ENCODE measurements at regions not wholly inside any gene's neighbourhood (a gene's known extent, or its start where the extent isn't known, plus 50 kb on each side); places are given as distances from the start of the nearest gene placed in this dataset.

DNA sequence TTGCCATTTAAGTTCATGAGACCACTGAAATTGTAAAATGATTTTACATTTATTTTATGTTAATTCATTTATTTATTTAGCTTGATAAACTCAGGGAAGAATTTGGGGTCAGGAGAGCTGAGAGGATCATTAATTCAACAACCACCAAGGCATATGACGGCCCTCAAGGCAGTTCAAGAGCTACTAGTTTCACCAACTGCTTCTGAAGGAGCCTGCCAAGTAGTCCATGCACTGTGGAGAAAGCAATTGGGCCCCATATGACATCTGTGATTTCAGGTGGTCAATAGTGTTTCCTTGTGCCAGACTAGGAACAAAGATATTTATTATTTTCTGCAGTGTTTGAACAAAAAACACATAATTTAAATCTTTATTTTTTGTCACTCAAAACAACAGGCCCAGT lies 236.4 kb downstream of the CASP12 start:
- TF ChIP-seq, protein P1, sequence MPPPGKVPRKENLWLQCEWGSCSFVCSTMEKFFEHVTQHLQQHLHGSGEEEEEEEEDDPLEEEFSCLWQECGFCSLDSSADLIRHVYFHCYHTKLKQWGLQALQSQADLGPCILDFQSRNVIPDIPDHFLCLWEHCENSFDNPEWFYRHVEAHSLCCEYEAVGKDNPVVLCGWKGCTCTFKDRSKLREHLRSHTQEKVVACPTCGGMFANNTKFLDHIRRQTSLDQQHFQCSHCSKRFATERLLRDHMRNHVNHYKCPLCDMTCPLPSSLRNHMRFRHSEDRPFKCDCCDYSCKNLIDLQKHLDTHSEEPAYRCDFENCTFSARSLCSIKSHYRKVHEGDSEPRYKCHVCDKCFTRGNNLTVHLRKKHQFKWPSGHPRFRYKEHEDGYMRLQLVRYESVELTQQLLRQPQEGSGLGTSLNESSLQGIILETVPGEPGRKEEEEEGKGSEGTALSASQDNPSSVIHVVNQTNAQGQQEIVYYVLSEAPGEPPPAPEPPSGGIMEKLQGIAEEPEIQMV (tag; conservative IDR thresholded peaks at IDR 0.05; ENCODE audit: low read depth): no peak
- TF ChIP-seq NRF1 (conservative IDR thresholded peaks at IDR 0.05 in 1 of 2, IDR thresholded peaks at IDR 0.05 in 1 of 2) (no peak), BACH1 (tag; IDR thresholded peaks at IDR 0.05) (no peak), CXXC5 (CRISPR knock-in tag; IDR thresholded peaks at IDR 0.05) (no peak), TBP (optimal IDR thresholded peaks at IDR 0.05; ENCODE audit: low read depth, low read length) (no peak), TCF7 (IDR thresholded peaks at IDR 0.05; ENCODE audit: borderline replicate concordance) (no peak), SRSF7 (optimal IDR thresholded peaks at IDR 0.05; ENCODE audit: low read depth, low read length) (no peak), SRSF1 (IDR thresholded peaks at IDR 0.05; ENCODE audit: low read depth, low read length) (no peak), ATF1 (CRISPR knock-in tag; IDR thresholded peaks at IDR 0.05) (no peak), ATF1 (tag; IDR thresholded peaks at IDR 0.05) (no peak), STAT5B (CRISPR knock-in tag; IDR thresholded peaks at IDR 0.05) (no peak)
- TF ChIP-seq, protein P2, sequence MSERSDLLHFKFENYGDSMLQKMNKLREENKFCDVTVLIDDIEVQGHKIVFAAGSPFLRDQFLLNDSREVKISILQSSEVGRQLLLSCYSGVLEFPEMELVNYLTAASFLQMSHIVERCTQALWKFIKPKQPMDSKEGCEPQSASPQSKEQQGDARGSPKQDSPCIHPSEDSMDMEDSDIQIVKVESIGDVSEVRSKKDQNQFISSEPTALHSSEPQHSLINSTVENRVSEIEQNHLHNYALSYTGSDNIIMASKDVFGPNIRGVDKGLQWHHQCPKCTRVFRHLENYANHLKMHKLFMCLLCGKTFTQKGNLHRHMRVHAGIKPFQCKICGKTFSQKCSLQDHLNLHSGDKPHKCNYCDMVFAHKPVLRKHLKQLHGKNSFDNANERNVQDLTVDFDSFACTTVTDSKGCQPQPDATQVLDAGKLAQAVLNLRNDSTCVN (CRISPR knock-in tag; IDR thresholded peaks at IDR 0.05): no peak
- TF ChIP-seq, protein P3, sequence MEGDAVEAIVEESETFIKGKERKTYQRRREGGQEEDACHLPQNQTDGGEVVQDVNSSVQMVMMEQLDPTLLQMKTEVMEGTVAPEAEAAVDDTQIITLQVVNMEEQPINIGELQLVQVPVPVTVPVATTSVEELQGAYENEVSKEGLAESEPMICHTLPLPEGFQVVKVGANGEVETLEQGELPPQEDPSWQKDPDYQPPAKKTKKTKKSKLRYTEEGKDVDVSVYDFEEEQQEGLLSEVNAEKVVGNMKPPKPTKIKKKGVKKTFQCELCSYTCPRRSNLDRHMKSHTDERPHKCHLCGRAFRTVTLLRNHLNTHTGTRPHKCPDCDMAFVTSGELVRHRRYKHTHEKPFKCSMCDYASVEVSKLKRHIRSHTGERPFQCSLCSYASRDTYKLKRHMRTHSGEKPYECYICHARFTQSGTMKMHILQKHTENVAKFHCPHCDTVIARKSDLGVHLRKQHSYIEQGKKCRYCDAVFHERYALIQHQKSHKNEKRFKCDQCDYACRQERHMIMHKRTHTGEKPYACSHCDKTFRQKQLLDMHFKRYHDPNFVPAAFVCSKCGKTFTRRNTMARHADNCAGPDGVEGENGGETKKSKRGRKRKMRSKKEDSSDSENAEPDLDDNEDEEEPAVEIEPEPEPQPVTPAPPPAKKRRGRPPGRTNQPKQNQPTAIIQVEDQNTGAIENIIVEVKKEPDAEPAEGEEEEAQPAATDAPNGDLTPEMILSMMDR (IDR thresholded peaks at IDR 0.05 in 2 of 3, conservative IDR thresholded peaks at IDR 0.05 in 1 of 3; ENCODE audit: insufficient read depth in 2 of 3, low read depth in 1 of 3, low read length in 3 of 3): no peak
- TF ChIP-seq, protein P4, sequence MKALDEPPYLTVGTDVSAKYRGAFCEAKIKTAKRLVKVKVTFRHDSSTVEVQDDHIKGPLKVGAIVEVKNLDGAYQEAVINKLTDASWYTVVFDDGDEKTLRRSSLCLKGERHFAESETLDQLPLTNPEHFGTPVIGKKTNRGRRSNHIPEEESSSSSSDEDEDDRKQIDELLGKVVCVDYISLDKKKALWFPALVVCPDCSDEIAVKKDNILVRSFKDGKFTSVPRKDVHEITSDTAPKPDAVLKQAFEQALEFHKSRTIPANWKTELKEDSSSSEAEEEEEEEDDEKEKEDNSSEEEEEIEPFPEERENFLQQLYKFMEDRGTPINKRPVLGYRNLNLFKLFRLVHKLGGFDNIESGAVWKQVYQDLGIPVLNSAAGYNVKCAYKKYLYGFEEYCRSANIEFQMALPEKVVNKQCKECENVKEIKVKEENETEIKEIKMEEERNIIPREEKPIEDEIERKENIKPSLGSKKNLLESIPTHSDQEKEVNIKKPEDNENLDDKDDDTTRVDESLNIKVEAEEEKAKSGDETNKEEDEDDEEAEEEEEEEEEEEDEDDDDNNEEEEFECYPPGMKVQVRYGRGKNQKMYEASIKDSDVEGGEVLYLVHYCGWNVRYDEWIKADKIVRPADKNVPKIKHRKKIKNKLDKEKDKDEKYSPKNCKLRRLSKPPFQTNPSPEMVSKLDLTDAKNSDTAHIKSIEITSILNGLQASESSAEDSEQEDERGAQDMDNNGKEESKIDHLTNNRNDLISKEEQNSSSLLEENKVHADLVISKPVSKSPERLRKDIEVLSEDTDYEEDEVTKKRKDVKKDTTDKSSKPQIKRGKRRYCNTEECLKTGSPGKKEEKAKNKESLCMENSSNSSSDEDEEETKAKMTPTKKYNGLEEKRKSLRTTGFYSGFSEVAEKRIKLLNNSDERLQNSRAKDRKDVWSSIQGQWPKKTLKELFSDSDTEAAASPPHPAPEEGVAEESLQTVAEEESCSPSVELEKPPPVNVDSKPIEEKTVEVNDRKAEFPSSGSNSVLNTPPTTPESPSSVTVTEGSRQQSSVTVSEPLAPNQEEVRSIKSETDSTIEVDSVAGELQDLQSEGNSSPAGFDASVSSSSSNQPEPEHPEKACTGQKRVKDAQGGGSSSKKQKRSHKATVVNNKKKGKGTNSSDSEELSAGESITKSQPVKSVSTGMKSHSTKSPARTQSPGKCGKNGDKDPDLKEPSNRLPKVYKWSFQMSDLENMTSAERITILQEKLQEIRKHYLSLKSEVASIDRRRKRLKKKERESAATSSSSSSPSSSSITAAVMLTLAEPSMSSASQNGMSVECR (CRISPR knock-in tag; IDR thresholded peaks at IDR 0.05): no peak

All from K562 (cell line).